Gastrocnemius medialis (tissue), 4 donors: ENCODE measurements at regions not wholly inside any gene's neighbourhood (a gene's known extent, or its start where the extent isn't known, plus 50 kb on each side); places are given as distances from the start of the nearest gene placed in this dataset.

ENCODE experiments used
- ATAC-seq, 2 donors: fragments of 150-250 bp; one replicate each; pipeline ENCODE4 v1.9.1; 2016
- DNase-seq, 2 donors: peaks; one replicate each; pipeline ENCODE4 v3.0.0-alpha.2; 2019
- H3K27ac ChIP-seq, 4 donors: fragments of 200-600 bp; sonication (generic); 1 replicate in 1 of 4; 2 replicates in 3 of 4; pipeline ENCODE4 v1.5.1; 2016 to 2018; ENCODE audit warnings: mild to moderate bottlenecking in 2 of 4, moderate library complexity in 1 of 4
- H3K27me3 ChIP-seq, 3 donors: fragments of 200-600 bp; sonication (generic) in 2 of 3; 1 replicate in 1 of 3; 2 replicates in 2 of 3; pipeline versions ENCODE4 v1.5.1 to v1.6.0; 2016 to 2019; ENCODE audit warnings: mild to moderate bottlenecking in 1 of 3, moderate library complexity in 1 of 3
- H3K36me3 ChIP-seq, 2 donors: fragments of 200-600 bp; sonication (generic) in 1 of 2; one replicate each; pipeline ENCODE4 v1.5.1; 2017 to 2018
- H3K4me1 ChIP-seq, 2 donors: fragments of 200-600 bp; sonication (generic) in 1 of 2; one replicate each; pipeline ENCODE4 v1.5.1; 2016 to 2017; ENCODE audit warnings: mild to moderate bottlenecking in 2 of 2
- H3K4me3 ChIP-seq, 4 donors: fragments of 200-600 bp; sonication (generic) in 3 of 4; 1 replicate in 1 of 4; 2 replicates in 3 of 4; pipeline ENCODE4 v1.5.1; 2016 to 2019; ENCODE audit warnings: mild to moderate bottlenecking in 2 of 4
- H3K9me3 ChIP-seq, 3 donors: fragments of 200-600 bp; sonication (generic) in 2 of 3; 1 replicate in 1 of 3; 2 replicates in 2 of 3; pipeline ENCODE4 v1.5.1; 2016 to 2019
- CTCF ChIP-seq, 5 experiments: fragments of 450-650 bp in 3 of 5; fragments of 200-600 bp in 2 of 5; sonication (generic) in 2 of 5; IDR thresholded peaks in 4 of 5; conservative IDR thresholded peaks in 1 of 5; 1 replicate in 4 of 5; 2 replicates in 1 of 5; pipeline ENCODE4 v1.5.1; 2016 to 2019; ENCODE audit warnings: antibody characterized with exemption in 5 of 5, mild to moderate bottlenecking in 3 of 5, moderate library complexity in 3 of 5
- POLR2A ChIP-seq, 2 donors: fragments of 450-650 bp; IDR thresholded peaks; one replicate each; pipeline ENCODE4 v1.6.1; 2017; ENCODE audit warnings: antibody characterized with exemption in 2 of 2, mild to moderate bottlenecking in 2 of 2, moderate library complexity in 2 of 2
- in situ Hi-C, 4 donors: fragments of 200-750 bp; cut with MboI; loops; one replicate each; pipeline versions ENCODE4 v1.15.0 to v1.8.0; 2017; ENCODE audit warnings: low sequenced_read_pairs in 4 of 4
- intact Hi-C: fragments of 100-400 bp; cut with DNase I; formaldehyde crosslinking; loops from one replicate; pipeline ENCODE4 v1.15.1; 2023; ENCODE audit warnings: low total_unique reads

- Histone ChIP-seq H3K27me3 (no peaks in the 10 kb centered on the region), H3K36me3 (no peaks in the 10 kb centered on the region), H3K9me3 (no peaks in the 10 kb centered on the region), H3K4me1 (no peaks in the 10 kb centered on the region), H3K27ac (no peak overlapping the region), H3K4me3 (no peak overlapping the region)
- TF ChIP-seq CTCF (IDR thresholded peaks at IDR 0.05 in 4 of 5, conservative IDR thresholded peaks at IDR 0.05 in 1 of 5) = no peak
- TF ChIP-seq POLR2A (IDR thresholded peaks at IDR 0.05) = no peak
- DNase-seq = no peak
- no peak for ATAC-seq
- in situ Hi-C loops = loop anchor here in 2 of 4 donors (25.0 kb wide), 1 partner anchor 199 kb away; no protein-coding TSS in a partner anchor
- intact Hi-C loops = no loop called here
These were observed 169.2 kb upstream of the RPS6KA3 start for GRCh38 chrX:20435913-20436312.

GRCh38 chrX:20434986-20435385 is 168.3 kb upstream of the RPS6KA3 start:
- Histone ChIP-seq H3K27ac (no peak overlapping the region), H3K4me1 (no peaks in the 10 kb centered on the region), H3K27me3 (peaks cover 0 to 6% (median 0%) of the 10 kb centered on the region in 3 donors), H3K36me3 (no peaks in the 10 kb centered on the region), H3K4me3 (no peak overlapping the region), H3K9me3 (no peaks in the 10 kb centered on the region)
- TF ChIP-seq CTCF (IDR thresholded peaks at IDR 0.05 in 4 of 5, conservative IDR thresholded peaks at IDR 0.05 in 1 of 5) (no peak), POLR2A (IDR thresholded peaks at IDR 0.05) (no peak)
- intact Hi-C loops (no loop called here), in situ Hi-C loops (loop anchor here in 2 of 4 donors (25.0 kb wide), 1 partner anchor 198 kb away; no protein-coding TSS in a partner anchor)
- DNase-seq (no peak), ATAC-seq (no peak)

GRCh38 chrX:20433388-20433775 is 166.7 kb upstream of the RPS6KA3 start:
- H3K36me3 ChIP-seq = no peaks in the 10 kb centered on the region
- H3K4me1 ChIP-seq = no peaks in the 10 kb centered on the region
- in situ Hi-C loops (loop anchor here in 2 of 4 donors (25.0 kb wide), 1 partner anchor 196 kb away; no protein-coding TSS in a partner anchor), intact Hi-C loops (no loop called here)
- ATAC-seq (no peak), DNase-seq (no peak)
- H3K9me3 ChIP-seq = no peaks in the 10 kb centered on the region
- no peak overlapping the region for H3K27ac ChIP-seq
- H3K27me3 ChIP-seq = peaks cover 0 to 6% (median 0%) of the 10 kb centered on the region in 3 donors
- TF ChIP-seq CTCF (IDR thresholded peaks at IDR 0.05 in 4 of 5, conservative IDR thresholded peaks at IDR 0.05 in 1 of 5) (no peak), POLR2A (IDR thresholded peaks at IDR 0.05) (no peak)
- H3K4me3 ChIP-seq = no peak overlapping the region

- no peak overlapping the region for H3K27ac ChIP-seq
- ATAC-seq (no peak), DNase-seq (no peak)
- intact Hi-C loops = no loop called here
- no peaks in the 10 kb centered on the region for H3K9me3 ChIP-seq
- H3K4me3 ChIP-seq = no peak overlapping the region
- no peaks in the 10 kb centered on the region for H3K4me1 ChIP-seq
- in situ Hi-C loops = loop anchor here in 2 of 4 donors (25.0 kb wide), 1 partner anchor 196 kb away; no protein-coding TSS in a partner anchor
- no peak for TF ChIP-seq POLR2A (IDR thresholded peaks at IDR 0.05)
- no peak for TF ChIP-seq CTCF (IDR thresholded peaks at IDR 0.05 in 4 of 5, conservative IDR thresholded peaks at IDR 0.05 in 1 of 5)
- H3K36me3 ChIP-seq = no peaks in the 10 kb centered on the region
- H3K27me3 ChIP-seq = peaks cover 0 to 6% (median 0%) of the 10 kb centered on the region in 3 donors
These were observed 166.2 kb upstream of the RPS6KA3 start for GRCh38 chrX:20432746-20433387.
